Endothelial cell of hepatic sinusoid (primary cell): ENCODE measurements at regions not wholly inside any gene's neighbourhood (a gene's known extent, or its start where the extent isn't known, plus 50 kb on each side); places are given as distances from the start of the nearest gene placed in this dataset.
"Not testable (repeated sequence)": the region's sequence is repeated elsewhere in the genome, so short reads cannot be mapped to it uniquely, and the experiment has no call there.

Experiments
- in situ Hi-C: cut with HindIII; loops from 2 replicates; pipeline ENCODE4 v1.10.0; 2017; ENCODE audit warnings: low sequenced_read_pairs

- in situ Hi-C loops, result no loop called here
Observed at GRCh38 chr10:63077800-63078199, 55.3 kb upstream of the NRBF2 start.

GRCh38 chr10:63072951-63073350 is 60.2 kb upstream of the NRBF2 start:
- in situ Hi-C loops, result no loop called here

- in situ Hi-C loops, result no loop called here
Observed at GRCh38 chr10:63071145-63071544, 62.0 kb upstream of the NRBF2 start.

GRCh38 chr10:63069318-63069717 is 63.8 kb upstream of the NRBF2 start:
- in situ Hi-C loops, result no loop called here

GRCh38 chr10:63068246-63068645 is 64.9 kb upstream of the NRBF2 start:
- in situ Hi-C loops, result no loop called here

GRCh38 chr10:63066606-63067005 is 66.5 kb upstream of the NRBF2 start:
- in situ Hi-C loops, result no loop called here

GRCh38 chr10:63064706-63065105 is 68.4 kb upstream of the NRBF2 start:
- in situ Hi-C loops, result no loop called here

GRCh38 chr10:63058236-63058635 is 74.9 kb upstream of the NRBF2 start:
- in situ Hi-C loops, result no loop called here

- in situ Hi-C loops, result no loop called here
Observed at GRCh38 chr10:63057509-63057908, 75.6 kb upstream of the NRBF2 start.

- in situ Hi-C loops, result no loop called here
Observed at GRCh38 chr10:63055705-63056104, 77.4 kb upstream of the NRBF2 start.

GRCh38 chr10:63054889-63055611 is 78.1 kb upstream of the NRBF2 start:
- in situ Hi-C loops, result no loop called here

- in situ Hi-C loops, result no loop called here
Observed at GRCh38 chr10:63052083-63052482, 81.0 kb upstream of the NRBF2 start.

- in situ Hi-C loops, result no loop called here
Observed at GRCh38 chr10:63042256-63042655, 90.9 kb upstream of the NRBF2 start.

- in situ Hi-C loops, result not testable (repeated sequence)
Observed at GRCh38 chr10:63033616-63034185, 99.4 kb upstream of the NRBF2 start.

GRCh38 chr10:63030536-63030935 is 102.6 kb upstream of the NRBF2 start:
- in situ Hi-C loops, result no loop called here

GRCh38 chr10:63027531-63027930 is 105.6 kb upstream of the NRBF2 start:
- in situ Hi-C loops, result no loop called here

- in situ Hi-C loops, result no loop called here
Observed at GRCh38 chr10:63021225-63021624, 111.9 kb upstream of the NRBF2 start.

GRCh38 chr10:63013755-63014154 is 119.4 kb upstream of the NRBF2 start:
- in situ Hi-C loops, result no loop called here

GRCh38 chr10:63012623-63013022 is 120.5 kb upstream of the NRBF2 start:
- in situ Hi-C loops, result no loop called here

- in situ Hi-C loops, result no loop called here
Observed at GRCh38 chr10:63010203-63010602, 122.9 kb upstream of the NRBF2 start.

- in situ Hi-C loops, result no loop called here
Observed at GRCh38 chr10:63008491-63008890, 124.6 kb upstream of the NRBF2 start.

GRCh38 chr10:63007112-63007511 is 126.0 kb upstream of the NRBF2 start:
- in situ Hi-C loops, result no loop called here

GRCh38 chr10:63005246-63005645 is 127.9 kb upstream of the NRBF2 start:
- in situ Hi-C loops, result no loop called here
